Heart right ventricle (tissue), 16 donors: ENCODE measurements at regions not wholly inside any gene's neighbourhood (a gene's known extent, or its start where the extent isn't known, plus 50 kb on each side); places are given as distances from the start of the nearest gene placed in this dataset.
A peak's percentile ranks its signal among the peaks of the same experiment; 100 is the strongest.

Source experiments
- ATAC-seq, 8 donors: fragments of 200-7000 bp; cut with Tn5 transposase; one replicate each; pipeline ENCODE4 v1.9.1; 2020; ENCODE audit warnings: mild to moderate bottlenecking in 8 of 8, moderate library complexity in 8 of 8, moderate number of reproducible peaks in 1 of 8
- DNase-seq, 2 donors: peaks; one replicate each; pipeline ENCODE4 v3.0.0-alpha.2; 2020
- H3K27ac ChIP-seq, 10 donors: fragments of 200-600 bp; sonication (generic) in 2 of 10; one replicate each; pipeline versions ENCODE4 v1.5.0 to v1.8.0; 2020 to 2022; ENCODE audit warnings: mild to moderate bottlenecking in 3 of 10
- H3K27me3 ChIP-seq, 7 donors: fragments of 200-600 bp; one replicate each; pipeline ENCODE4 v1.8.0; 2021 to 2022; ENCODE audit warnings: mild to moderate bottlenecking in 2 of 7
- H3K36me3 ChIP-seq, 9 donors: fragments of 200-600 bp; sonication (generic) in 1 of 9; one replicate each; pipeline versions ENCODE4 v1.5.0 to v1.8.0; 2020 to 2022; ENCODE audit warnings: mild to moderate bottlenecking in 2 of 9
- H3K4me1 ChIP-seq, 9 donors: fragments of 200-600 bp; sonication (generic) in 1 of 9; one replicate each; pipeline versions ENCODE4 v1.5.0 to v1.8.0; 2020 to 2022; ENCODE audit warnings: mild to moderate bottlenecking in 4 of 9
- H3K4me3 ChIP-seq, 10 donors: fragments of 200-600 bp; sonication (generic) in 2 of 10; one replicate each; pipeline versions ENCODE4 v1.5.0 to v1.8.0; 2020 to 2022; ENCODE audit warnings: mild to moderate bottlenecking in 7 of 10, moderate library complexity in 2 of 10
- H3K9me3 ChIP-seq, 11 donors: fragments of 200-600 bp in 10 of 11; sonication (generic) in 2 of 11; one replicate each; pipeline versions ENCODE4 v1.5.0 to v1.8.0; 2013 to 2022; ENCODE audit warnings: mild to moderate bottlenecking in 2 of 11, control low read depth in 1 of 11, moderate library complexity in 1 of 11
- CTCF ChIP-seq, 9 donors: fragments of 200-600 bp; sonication (generic) in 2 of 9; IDR thresholded peaks; one replicate each; pipeline versions ENCODE4 v1.5.0 to v1.8.0; 2021 to 2022; ENCODE audit warnings: antibody characterized with exemption in 9 of 9, mild to moderate bottlenecking in 5 of 9, moderate library complexity in 1 of 9
- WGBS, 2 donors: extraction: QIAGEN DNeasy Blood & Tissue Kit; methylation state at CpG; one replicate each; pipeline ENCODE4 v1.1.7; 2013; ENCODE audit warnings: inconsistent platforms in 1 of 2; 5-methylcytosine and 5-hydroxymethylcytosine counted together
- intact Hi-C, 10 donors: fragments of 100-400 bp; cut with DNase I; formaldehyde crosslinking; loops; one replicate each; pipeline versions ENCODE4 v1.11.1 to v1.14.2; 2022
- donor health status: Arrhythmogenic right ventricular cardiomyopathy.
- donor health status: ischemic (EF 13 %, LVEDD 7.1; RV severe dilation, severe dysfunction).
- donor health status: healthy with polysubstance abuse.
- donor health status: DM: no; HTN: yes; CAD: no.
- donor health status: DM: no; HTN: no; CAD: no.
- donor health status: ischemic (EF 25% LVEDD 6.9; RV normal size, moderate dysfunction).
- donor health status: ischemic (EF 25% LVEDD 5.7; RV mildly dilated, moderate dysfunction).
- donor health status: healthy.
- donor health status: DM: yes; HTN: yes; CAD: no.
- donor health status: Ischemic cardiomyopathy.
- donor health status: ischemic (EF 35%, LVEDD 5.7; RV mildly dilated, moderate dysfunction).
- donor health status: nonischemic (EF 11% LVEDD 7.7; RV severe dilation, severe dysfunction).
- donor health status: DM: yes; HTN: yes; CAD: no.
- donor health status: PGD.
- donor health status: ischemic (EF 29% LVEDD 5.4; RV normal size, mild dysfunction).
- donor health status: nonischemic (EF 23%, LVEDD 6.1; RV moderate dilation, normal function).

- 39 to 84% methylated on average over 2 of the region's 2 CpGs for WGBS, 2 donors
These were observed 185.2 kb upstream of the RPS6KA3 start for GRCh38 chrX:20451929-20452328.

GRCh38 chrX:20445109-20445508 is 178.4 kb upstream of the RPS6KA3 start:
- ATAC-seq, result no peak
- WGBS, 2 donors, result 78 to 96% methylated on average over 2 of the region's 2 CpGs
- intact Hi-C loops, result loop anchor here in 3 of 10 donors (10.0 kb wide), 3 partner anchors 190 to 540 kb away; no protein-coding TSS in a partner anchor
- TF ChIP-seq CTCF (IDR thresholded peaks at IDR 0.05), result no peak
- DNase-seq, result no peak
- H3K27me3 ChIP-seq, result peaks cover 0 to 8% (median 0%) of the 10 kb centered on the region in 7 donors
- peak overlapping the region in 1 of 10 donors; percentile 11 for H3K27ac ChIP-seq
- H3K4me1 ChIP-seq, result peaks cover 0 to 6% (median 0%) of the 10 kb centered on the region in 9 donors
- H3K36me3 ChIP-seq, result no peaks in the 10 kb centered on the region
- H3K4me3 ChIP-seq, result no peak overlapping the region
- no peaks in the 10 kb centered on the region for H3K9me3 ChIP-seq

More at GRCh38 chrX:20451929-20452328, 185.2 kb upstream of the RPS6KA3 start:
- ATAC-seq (no peak), DNase-seq (no peak)
- TF ChIP-seq CTCF (IDR thresholded peaks at IDR 0.05), result no peak
- intact Hi-C loops, result no loop called here
- no peaks in the 10 kb centered on the region for H3K4me1 ChIP-seq
- no peak overlapping the region for H3K27ac ChIP-seq
- peaks cover 0 to 4% (median 0%) of the 10 kb centered on the region in 11 donors for H3K9me3 ChIP-seq
- peaks cover 0 to under 1% (median 0%) of the 10 kb centered on the region in 7 donors for H3K27me3 ChIP-seq
- H3K36me3 ChIP-seq, result no peaks in the 10 kb centered on the region
- no peak overlapping the region for H3K4me3 ChIP-seq

- H3K4me1 ChIP-seq, result peaks cover 0 to 6% (median 0%) of the 10 kb centered on the region in 9 donors
- TF ChIP-seq CTCF (IDR thresholded peaks at IDR 0.05), result peak; percentile 14 to 70 (median 66)
- no peaks in the 10 kb centered on the region for H3K36me3 ChIP-seq
- no peak overlapping the region for H3K4me3 ChIP-seq
- DNase-seq (peak; percentile 63 to 75), ATAC-seq (peak; percentile 56 to 83 (median 75))
- H3K9me3 ChIP-seq, result no peaks in the 10 kb centered on the region
- H3K27ac ChIP-seq, result no peak overlapping the region
- H3K27me3 ChIP-seq, result peaks cover 0 to 8% (median 0%) of the 10 kb centered on the region in 7 donors
- intact Hi-C loops, result loop anchor here in 8 of 10 donors (2.0 to 10.0 kb wide), 5 partner anchors 188 to 538 kb away; no protein-coding TSS in a partner anchor
- WGBS, 2 donors, result 22 to 34% methylated on average over 3 of the region's 3 CpGs
These were observed 175.9 kb upstream of the RPS6KA3 start for GRCh38 chrX:20442597-20442996.

GRCh38 chrX:20441123-20441522 is 174.4 kb upstream of the RPS6KA3 start:
- 91 to 100% methylated on average over 1 of the region's 1 CpG for WGBS, 2 donors
- Histone ChIP-seq H3K4me3 (no peak overlapping the region), H3K36me3 (no peaks in the 10 kb centered on the region), H3K27ac (no peak overlapping the region), H3K9me3 (no peaks in the 10 kb centered on the region), H3K27me3 (peaks cover 0 to 8% (median 0%) of the 10 kb centered on the region in 7 donors), H3K4me1 (peaks cover 0 to 6% (median 0%) of the 10 kb centered on the region in 9 donors)
- TF ChIP-seq CTCF (IDR thresholded peaks at IDR 0.05), result no peak
- no peak for DNase-seq
- no peak for ATAC-seq
- intact Hi-C loops, result loop anchor here in 6 of 10 donors (5.0 to 10.0 kb wide), 4 partner anchors 186 to 536 kb away; no protein-coding TSS in a partner anchor
